Karpas-422 (cell line): ENCODE measurements at regions not wholly inside any gene's neighbourhood (a gene's known extent, or its start where the extent isn't known, plus 50 kb on each side); places are given as distances from the start of the nearest gene placed in this dataset.
"Not testable (repeated sequence)": the region's sequence is repeated elsewhere in the genome, so short reads cannot be mapped to it uniquely, and the experiment has no call there.

Experiments
- DNase-seq: peaks from one replicate; pipeline ENCODE4 v3.0.0-alpha.2; 2015
- H2AFZ ChIP-seq: fragments of 200-600 bp; sonication (generic); 2 replicates; pipeline ENCODE4 v1.6.1; 2014; ENCODE audit warnings: antibody characterized with exemption, low read length, mixed read lengths
- H3K27ac ChIP-seq: fragments of 200-600 bp; sonication (generic); 2 replicates; pipeline ENCODE4 v1.5.1; 2014; ENCODE audit warnings: mild to moderate bottlenecking, low read length, moderate library complexity
- H3K27me3 ChIP-seq: fragments of 200-600 bp; sonication (generic); 2 replicates; pipeline ENCODE4 v1.6.1; 2014; ENCODE audit warnings: low read length, mixed read lengths
- H3K36me3 ChIP-seq: fragments of 200-600 bp; sonication (generic); 2 replicates; pipeline ENCODE4 v1.6.1; 2014; ENCODE audit warnings: low read length, mixed read lengths; ENCODE audit not compliant: insufficient read depth
- H3K4me1 ChIP-seq: fragments of 200-600 bp; sonication (generic); 2 replicates; pipeline ENCODE4 v1.6.1; 2014; ENCODE audit warnings: mild to moderate bottlenecking, low read length, mixed read lengths
- H3K4me2 ChIP-seq: fragments of 200-600 bp; sonication (generic); 2 replicates; pipeline ENCODE4 v1.6.1; 2014; ENCODE audit warnings: low read length, low read depth, mild to moderate bottlenecking; ENCODE audit not compliant: poor library complexity, severe bottlenecking
- H3K4me3 ChIP-seq: fragments of 200-600 bp; sonication (generic); 2 replicates; pipeline ENCODE4 v1.5.1; 2014; ENCODE audit warnings: mild to moderate bottlenecking, antibody characterized with exemption, low read length, mixed read lengths
- H3K79me2 ChIP-seq: fragments of 200-600 bp; sonication (generic); 2 replicates; pipeline ENCODE4 v1.6.1; 2014; ENCODE audit warnings: mild to moderate bottlenecking, low read length, mixed read lengths
- H3K9ac ChIP-seq: fragments of 200-600 bp; sonication (generic); 2 replicates; pipeline ENCODE4 v1.6.0; 2014; ENCODE audit warnings: low read length
- H3K9me2 ChIP-seq: fragments of 200-600 bp; sonication (generic), shearing (Covaris generic); replicated peaks from 2 replicates; pipeline ENCODE4 v1.6.0; 2014; ENCODE audit warnings: mild to moderate bottlenecking, low read length, moderate library complexity; ENCODE audit not compliant: insufficient read depth
- H3K9me3 ChIP-seq: fragments of 300-700, 200-600 bp; sonication (generic); 2 replicates; pipeline ENCODE4 v1.6.1; 2014; ENCODE audit warnings: low read length, mixed read lengths
- H4K20me1 ChIP-seq: fragments of 200-600 bp; sonication (generic); 2 replicates; pipeline ENCODE4 v1.6.1; 2014; ENCODE audit warnings: mild to moderate bottlenecking, antibody characterized with exemption, low read length, low read depth; ENCODE audit not compliant: insufficient read depth

GRCh38 chr5:57972099-57972498 lies 487.8 kb downstream of the PLK2 start:
- H3K9me3 ChIP-seq, H3K36me3 ChIP-seq, H3K4me1 ChIP-seq, H3K27ac ChIP-seq, H4K20me1 ChIP-seq, H3K9ac ChIP-seq, H3K79me2 ChIP-seq, H3K4me3 ChIP-seq, DNase-seq, H3K9me2 ChIP-seq, H3K4me2 ChIP-seq, H3K27me3 ChIP-seq, H2AFZ ChIP-seq: not testable (repeated sequence)

GRCh38 chr5:57960569-57960968 lies 478.0 kb upstream of the ACTBL2 start:
- Histone ChIP-seq H3K4me3 (no peak overlapping the region), H3K4me1 (no peaks in the 10 kb centered on the region), H3K9ac (no peak overlapping the region), H3K27ac (no peak overlapping the region), H3K27me3 (no peaks in the 10 kb centered on the region), H3K4me2 (no peak overlapping the region), H3K9me2 (no peaks in the 10 kb centered on the region), H4K20me1 (no peaks in the 10 kb centered on the region), H3K36me3 (no peaks in the 10 kb centered on the region), H3K9me3 (peaks cover 11% of the 10 kb centered on the region), H2AFZ (no peak overlapping the region), H3K79me2 (no peaks in the 10 kb centered on the region)
- DNase-seq = no peak

GRCh38 chr5:57956636-57957035 lies 474.0 kb upstream of the ACTBL2 start:
- Histone ChIP-seq H3K4me2 (no peak overlapping the region), H2AFZ (no peak overlapping the region), H3K9ac (no peak overlapping the region), H4K20me1 (no peaks in the 10 kb centered on the region), H3K4me1 (no peaks in the 10 kb centered on the region), H3K4me3 (no peak overlapping the region), H3K9me3 (no peaks in the 10 kb centered on the region), H3K36me3 (no peaks in the 10 kb centered on the region), H3K9me2 (no peaks in the 10 kb centered on the region), H3K27me3 (no peaks in the 10 kb centered on the region), H3K27ac (no peak overlapping the region), H3K79me2 (no peaks in the 10 kb centered on the region)
- DNase-seq = no peak

- H3K4me2 ChIP-seq = no peak overlapping the region
- H3K27ac ChIP-seq = no peak overlapping the region
- H3K27me3 ChIP-seq = no peaks in the 10 kb centered on the region
- no peaks in the 10 kb centered on the region for H3K4me1 ChIP-seq
- DNase-seq = no peak
- H3K9me2 ChIP-seq = no peaks in the 10 kb centered on the region
- no peak overlapping the region for H3K4me3 ChIP-seq
- no peak overlapping the region for H2AFZ ChIP-seq
- H3K36me3 ChIP-seq = no peaks in the 10 kb centered on the region
- no peak overlapping the region for H3K9ac ChIP-seq
- no peaks in the 10 kb centered on the region for H3K9me3 ChIP-seq
- H4K20me1 ChIP-seq = no peaks in the 10 kb centered on the region
- H3K79me2 ChIP-seq = no peaks in the 10 kb centered on the region
Observed at GRCh38 chr5:57955511-57955910, 472.9 kb upstream of the ACTBL2 start.

- H3K27me3 ChIP-seq = no peaks in the 10 kb centered on the region
- DNase-seq = no peak
- no peaks in the 10 kb centered on the region for H4K20me1 ChIP-seq
Observed at GRCh38 chr5:57953792-57954191, 471.2 kb upstream of the ACTBL2 start.

GRCh38 chr5:57950616-57951228 lies 468.1 kb upstream of the ACTBL2 start:
- Histone ChIP-seq H3K36me3 (no peaks in the 10 kb centered on the region), H3K79me2 (no peaks in the 10 kb centered on the region), H3K4me2 (no peak overlapping the region), H2AFZ (no peak overlapping the region), H3K27me3 (no peaks in the 10 kb centered on the region), H4K20me1 (no peaks in the 10 kb centered on the region), H3K4me3 (no peak overlapping the region), H3K9me3 (no peaks in the 10 kb centered on the region), H3K9me2 (no peaks in the 10 kb centered on the region), H3K9ac (no peak overlapping the region), H3K27ac (no peak overlapping the region), H3K4me1 (no peaks in the 10 kb centered on the region)
- DNase-seq = no peak

More at GRCh38 chr5:57953792-57954191, 471.2 kb upstream of the ACTBL2 start:
- Histone ChIP-seq H2AFZ (no peak overlapping the region), H3K4me3 (no peak overlapping the region), H3K79me2 (no peaks in the 10 kb centered on the region), H3K4me2 (no peak overlapping the region), H3K36me3 (no peaks in the 10 kb centered on the region), H3K4me1 (no peaks in the 10 kb centered on the region), H3K9me3 (no peaks in the 10 kb centered on the region), H3K27ac (no peak overlapping the region), H3K9me2 (no peaks in the 10 kb centered on the region), H3K9ac (no peak overlapping the region)

GRCh38 chr5:57948091-57948490 lies 465.5 kb upstream of the ACTBL2 start:
- no peak overlapping the region for H2AFZ ChIP-seq
- H4K20me1 ChIP-seq = no peaks in the 10 kb centered on the region
- no peak for DNase-seq
- no peak overlapping the region for H3K27ac ChIP-seq
- H3K27me3 ChIP-seq = no peaks in the 10 kb centered on the region
- H3K9me2 ChIP-seq = no peaks in the 10 kb centered on the region
- no peak overlapping the region for H3K4me3 ChIP-seq
- no peaks in the 10 kb centered on the region for H3K4me1 ChIP-seq
- H3K9me3 ChIP-seq = no peaks in the 10 kb centered on the region
- no peaks in the 10 kb centered on the region for H3K79me2 ChIP-seq
- no peak overlapping the region for H3K4me2 ChIP-seq
- no peaks in the 10 kb centered on the region for H3K36me3 ChIP-seq
- H3K9ac ChIP-seq = no peak overlapping the region

GRCh38 chr5:57947181-57947580 lies 464.6 kb upstream of the ACTBL2 start:
- no peak overlapping the region for H3K4me3 ChIP-seq
- H3K27me3 ChIP-seq = no peaks in the 10 kb centered on the region
- no peak overlapping the region for H3K9ac ChIP-seq
- no peaks in the 10 kb centered on the region for H3K79me2 ChIP-seq
- H3K27ac ChIP-seq = no peak overlapping the region
- no peaks in the 10 kb centered on the region for H3K9me2 ChIP-seq
- no peaks in the 10 kb centered on the region for H3K36me3 ChIP-seq
- no peak for DNase-seq
- H3K4me2 ChIP-seq = no peak overlapping the region
- no peaks in the 10 kb centered on the region for H4K20me1 ChIP-seq
- H3K9me3 ChIP-seq = no peaks in the 10 kb centered on the region
- no peak overlapping the region for H2AFZ ChIP-seq
- H3K4me1 ChIP-seq = no peaks in the 10 kb centered on the region

- no peaks in the 10 kb centered on the region for H3K4me1 ChIP-seq
- no peak overlapping the region for H3K27ac ChIP-seq
- H3K9ac ChIP-seq = no peak overlapping the region
- H3K27me3 ChIP-seq = no peaks in the 10 kb centered on the region
- H2AFZ ChIP-seq = no peak overlapping the region
- no peaks in the 10 kb centered on the region for H3K36me3 ChIP-seq
- H3K4me3 ChIP-seq = no peak overlapping the region
- H3K4me2 ChIP-seq = no peak overlapping the region
- H3K79me2 ChIP-seq = no peaks in the 10 kb centered on the region
- H4K20me1 ChIP-seq = no peaks in the 10 kb centered on the region
- DNase-seq = no peak
- H3K9me3 ChIP-seq = no peaks in the 10 kb centered on the region
- H3K9me2 ChIP-seq = no peaks in the 10 kb centered on the region
Observed at GRCh38 chr5:57940879-57941278, 458.3 kb upstream of the ACTBL2 start.
